NCI-H2196 (cell line): ENCODE measurements at regions not wholly inside any gene's neighbourhood (a gene's known extent, or its start where the extent isn't known, plus 50 kb on each side); places are given as distances from the start of the nearest gene placed in this dataset.
"Not testable (repeated sequence)": the region's sequence is repeated elsewhere in the genome, so short reads cannot be mapped to it uniquely, and the experiment has no call there.

ENCODE experiments used
- DNase-seq: peaks from one replicate; lab custom pipeline; 2025; ENCODE audit not compliant: unreplicated experiment; lab: John Stamatoyannopoulos, UW

GRCh38 chr3:177249203-177249602 lies 51.9 kb upstream of the TBL1XR1 start:
- no peak for DNase-seq

GRCh38 chr3:177250151-177250550 lies 52.9 kb upstream of the TBL1XR1 start:
- no peak for DNase-seq

GRCh38 chr3:177251755-177252154 lies 54.5 kb upstream of the TBL1XR1 start:
- DNase-seq = no peak

- DNase-seq = no peak
Observed at GRCh38 chr3:177257006-177257405, 59.7 kb upstream of the TBL1XR1 start.

- no peak for DNase-seq
Observed at GRCh38 chr3:177257625-177258024, 60.3 kb upstream of the TBL1XR1 start.

GRCh38 chr3:177262396-177262795 lies 65.1 kb upstream of the TBL1XR1 start:
- DNase-seq = no peak

GRCh38 chr3:177263615-177264368 lies 66.5 kb upstream of the TBL1XR1 start:
- no peak for DNase-seq

- DNase-seq = not testable (repeated sequence)
Observed at GRCh38 chr3:177271811-177272501, 74.7 kb upstream of the TBL1XR1 start.

GRCh38 chr3:177278016-177278415 lies 80.7 kb upstream of the TBL1XR1 start:
- no peak for DNase-seq

- DNase-seq = peak; percentile 58
Observed at GRCh38 chr3:177279118-177279815, 82.0 kb upstream of the TBL1XR1 start.

GRCh38 chr3:177281292-177282118 lies 84.2 kb upstream of the TBL1XR1 start:
- peak; percentile 68 for DNase-seq

- DNase-seq = peak; percentile 71
Observed at GRCh38 chr3:177282119-177282655, 84.9 kb upstream of the TBL1XR1 start.

- DNase-seq = no peak
Observed at GRCh38 chr3:177283983-177284382, 86.7 kb upstream of the TBL1XR1 start.

- DNase-seq = peak; percentile 38
Observed at GRCh38 chr3:177284383-177284881, 87.2 kb upstream of the TBL1XR1 start.

- DNase-seq = peak; percentile 65
Observed at GRCh38 chr3:177286034-177286433, 88.8 kb upstream of the TBL1XR1 start.

- no peak for DNase-seq
Observed at GRCh38 chr3:177287231-177287630, 89.9 kb upstream of the TBL1XR1 start.

- no peak for DNase-seq
Observed at GRCh38 chr3:177290633-177291032, 93.4 kb upstream of the TBL1XR1 start.

- peak; percentile 23 for DNase-seq
Observed at GRCh38 chr3:177294221-177294620, 96.9 kb upstream of the TBL1XR1 start.

- DNase-seq = no peak
Observed at GRCh38 chr3:177295116-177295515, 97.8 kb upstream of the TBL1XR1 start.

- no peak for DNase-seq
Observed at GRCh38 chr3:177299250-177299649, 102.0 kb upstream of the TBL1XR1 start.
